ENCODE measurements at regions not wholly inside any gene's neighbourhood (a gene's known extent, or its start where the extent isn't known, plus 50 kb on each side); places are given as distances from the start of the nearest gene placed in this dataset.

DNA sequence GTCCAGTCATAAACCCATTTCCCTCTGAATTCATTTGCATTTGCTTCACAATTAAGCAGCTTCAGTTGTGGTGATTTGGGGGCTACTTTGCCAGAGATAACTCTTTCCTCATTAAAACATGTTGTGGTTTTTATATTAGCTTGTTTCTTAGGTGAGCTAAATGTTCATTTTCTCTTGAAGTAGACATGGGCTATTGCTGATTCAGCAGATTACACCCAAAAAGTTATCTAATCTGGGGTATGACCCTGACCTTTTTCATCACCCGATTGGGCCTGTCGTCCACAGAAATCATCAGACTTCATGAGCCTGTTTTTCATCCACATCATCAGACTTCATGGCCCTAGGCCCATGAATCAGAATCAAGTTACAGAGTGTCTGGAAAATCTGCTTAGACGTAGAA lies 97.5 kb upstream of the KLHL25 start:
- TF ChIP-seq CTCF (IDR thresholded peaks at IDR 0.05) (no peak), POLR2A (IDR thresholded peaks at IDR 0.05) (no peak)

Data from uterus (tissue), 2 donors.